SK-N-SH (cell line): ENCODE measurements at regions not wholly inside any gene's neighbourhood (a gene's known extent, or its start where the extent isn't known, plus 50 kb on each side); places are given as distances from the start of the nearest gene placed in this dataset.

ENCODE experiments used
- CTCF ChIA-PET: fragments of 300-600, 350-600 bp; formaldehyde crosslinking; extraction: SDS; loops from one replicate; lab custom pipeline; 2021; lab: Yijun Ruan, JAX
- POLR2A ChIA-PET: fragments of 350-600 bp; sonication (Branson Sonifier 250); formaldehyde crosslinking; extraction: SDS; loops from one replicate; lab custom pipeline; 2020; ENCODE audit warnings: antibody characterized with exemption, inconsistent platforms; lab: Yijun Ruan, JAX
- DNase-seq: peaks from one replicate; pipeline ENCODE4 v3.0.0; 2012
- H2AFZ ChIP-seq: fragments of 200-600 bp; sonication (generic); 2 replicates; pipeline ENCODE4 v1.8.1; 2016; ENCODE audit warnings: antibody characterized with exemption, mild to moderate bottlenecking, low read depth
- H3F3A ChIP-seq: fragments of 200-600 bp; sonication (generic); replicated peaks from 2 replicates; pipeline ENCODE3; 2016; ENCODE audit warnings: antibody characterized with exemption, mild to moderate bottlenecking; ENCODE audit not compliant: insufficient read depth
- H3K27ac ChIP-seq, 2 experiments: fragments of 200-500 bp in 1 of 2; fragments of 200-600 bp in 1 of 2; sonication (Bioruptor generic) in 1 of 2; sonication (generic), shearing (Covaris generic) in 1 of 2; 2 replicates each; pipeline versions ENCODE4 v1.5.1 to v1.6.1; 2014 to 2016; ENCODE audit warnings: low read depth in 2 of 2, inconsistent platforms in 1 of 2, low read length in 1 of 2, mild to moderate bottlenecking in 1 of 2, mixed read lengths in 1 of 2
- H3K27me3 ChIP-seq: fragments of 200-600 bp; sonication (generic), shearing (Covaris generic); 2 replicates; pipeline ENCODE4 v1.6.1; 2016; ENCODE audit warnings: mixed run types; ENCODE audit not compliant: insufficient read depth
- H3K36me3 ChIP-seq, 2 experiments: fragments of 200-500 bp in 1 of 2; fragments of 200-600 bp in 1 of 2; sonication (Bioruptor generic) in 1 of 2; sonication (generic) in 1 of 2; replicated peaks in 1 of 2; 2 replicates each; pipeline versions ENCODE3 to v1.5.1; 2014 to 2016; ENCODE audit warnings: low read length in 1 of 2, mild to moderate bottlenecking in 1 of 2; ENCODE audit not compliant: insufficient read depth in 2 of 2, control insufficient read depth in 1 of 2
- H3K4me1 ChIP-seq, 2 experiments: fragments of 200-500 bp in 1 of 2; fragments of 200-600 bp in 1 of 2; sonication (Bioruptor generic) in 1 of 2; sonication (generic), shearing (Covaris generic) in 1 of 2; 2 replicates each; pipeline versions ENCODE4 v1.5.1 to v1.6.1; 2014 to 2016; ENCODE audit warnings: low read depth in 1 of 2, low read length in 1 of 2, mixed run types in 1 of 2; ENCODE audit not compliant: insufficient read depth in 2 of 2, control insufficient read depth in 1 of 2
- H3K4me2 ChIP-seq: fragments of 200-600 bp; sonication (generic), shearing (Covaris generic); 2 replicates; pipeline ENCODE4 v1.6.1; 2017; ENCODE audit warnings: mixed run types
- H3K4me3 ChIP-seq, 2 experiments: fragments of 200-500 bp in 1 of 2; fragments of 200-600 bp in 1 of 2; sonication (Bioruptor generic) in 1 of 2; sonication (generic), shearing (Covaris generic) in 1 of 2; 2 replicates each; pipeline versions ENCODE4 v1.5.1 to v1.8.1; 2014 to 2016; ENCODE audit warnings: low read depth in 2 of 2, inconsistent platforms in 1 of 2, low read length in 1 of 2, mild to moderate bottlenecking in 1 of 2, mixed read lengths in 1 of 2, moderate library complexity in 1 of 2
- H3K79me2 ChIP-seq: fragments of 200-600 bp; sonication (generic); 2 replicates; pipeline ENCODE4 v1.8.1; 2017; ENCODE audit warnings: mild to moderate bottlenecking; ENCODE audit not compliant: insufficient read depth
- H3K9ac ChIP-seq: fragments of 200-600 bp; sonication (generic); 2 replicates; pipeline ENCODE4 v1.6.1; 2017; ENCODE audit warnings: mixed run types
- H3K9me2 ChIP-seq: fragments of 200-600 bp; sonication (generic); 2 replicates; pipeline ENCODE4 v1.6.1; 2017; ENCODE audit warnings: mixed run types
- H3K9me3 ChIP-seq: fragments of 200-600 bp; sonication (generic); 2 replicates; pipeline ENCODE4 v1.6.1; 2017; ENCODE audit warnings: mixed run types, mild to moderate bottlenecking, moderate library complexity
- H4K20me1 ChIP-seq: fragments of 200-600 bp; sonication (generic); 2 replicates; pipeline ENCODE4 v1.6.1; 2017; ENCODE audit warnings: mild to moderate bottlenecking, mixed run types; ENCODE audit not compliant: insufficient read depth
- CTCF ChIP-seq: fragments of 200-600 bp; sonication (generic); IDR thresholded peaks from 2 replicates; pipeline ENCODE4 v1.6.1; 2017; ENCODE audit warnings: antibody characterized with exemption, mild to moderate bottlenecking, moderate library complexity
- EZH2phosphoT487 ChIP-seq: fragments of 200-600 bp; sonication (generic); IDR thresholded peaks from 2 replicates; pipeline ENCODE4 v1.6.1; 2017; ENCODE audit warnings: low read depth, mixed run types, mild to moderate bottlenecking, antibody characterized with exemption, moderate library complexity, borderline replicate concordance
- FOSL2 ChIP-seq: IDR thresholded peaks from 2 replicates; pipeline ENCODE4 v1.4.0; 2012; ENCODE audit warnings: low read depth, mild to moderate bottlenecking, moderate library complexity, borderline replicate concordance
- FOXJ3 ChIP-seq: sonication (generic); formaldehyde crosslinking; IDR thresholded peaks from 2 replicates; pipeline ENCODE4 v1.5.1; 2020; ENCODE audit warnings: mild to moderate bottlenecking, missing genetic modification reagents
- MEF2A ChIP-seq: IDR thresholded peaks from 2 replicates; pipeline ENCODE4 v1.4.0; 2012; ENCODE audit warnings: low read depth, borderline replicate concordance
- NFIC ChIP-seq: IDR thresholded peaks from 2 replicates; pipeline ENCODE4 v1.4.0; 2012; ENCODE audit warnings: borderline replicate concordance
- POLR2AphosphoS5 ChIP-seq: IDR thresholded peaks from 2 replicates; pipeline ENCODE4 v1.6.1; 2012; ENCODE audit warnings: low read depth, low read length
- RAD21 ChIP-seq: IDR thresholded peaks from 2 replicates; pipeline ENCODE4 v1.6.1; 2012; ENCODE audit warnings: mild to moderate bottlenecking, low read length
- RCOR1 ChIP-seq: fragments of 150-350 bp; IDR thresholded peaks from 2 replicates; pipeline ENCODE4 v1.6.1; 2017; ENCODE audit warnings: antibody characterized with exemption, low read length
- RFX5 ChIP-seq: IDR thresholded peaks from 2 replicates; pipeline ENCODE4 v1.6.1; 2012; ENCODE audit warnings: mild to moderate bottlenecking, improper control_type of control experiment, low read length
- SIN3A ChIP-seq: IDR thresholded peaks from 2 replicates; pipeline ENCODE4 v1.6.1; 2012; ENCODE audit warnings: low read depth, mild to moderate bottlenecking, low read length, moderate library complexity, borderline replicate concordance
- SMC3 ChIP-seq: IDR thresholded peaks from 2 replicates; pipeline ENCODE4 v1.6.1; 2012; ENCODE audit warnings: low read depth, low read length, improper control_type of control experiment
- TCF12 ChIP-seq: IDR thresholded peaks from 2 replicates; pipeline ENCODE4 v1.4.0; 2012
- TEAD4 ChIP-seq: IDR thresholded peaks from 2 replicates; pipeline ENCODE4 v1.4.0; 2012; ENCODE audit warnings: mild to moderate bottlenecking, borderline replicate concordance; ENCODE audit not compliant: insufficient read depth
- USF2 ChIP-seq: fragments of 150-350 bp; IDR thresholded peaks from 2 replicates; pipeline ENCODE4 v1.6.1; 2017; ENCODE audit warnings: antibody characterized with exemption, low read length, low read depth, borderline replicate concordance
- ZBTB33 ChIP-seq: IDR thresholded peaks from 2 replicates; pipeline ENCODE4 v1.4.0; 2012; ENCODE audit warnings: low read depth, borderline replicate concordance
- WGBS: methylation state at CpG from one replicate; pipeline ENCODE4 v1.1.6; 2017; ENCODE audit warnings: low lambda C conversion rate; 5-methylcytosine and 5-hydroxymethylcytosine counted together

GRCh38 chr14:29222671-29223268 lies 456.2 kb downstream of the FOXG1 start:
- Histone ChIP-seq H3K79me2 (no peaks in the 10 kb centered on the region), H4K20me1 (no peaks in the 10 kb centered on the region), H3K4me3 (no peak overlapping the region; a peak in 1 of 4 replicates), H2AFZ (no peak overlapping the region; the same call in 1 of the 2 replicates), H3K9me2 (no peaks in the 10 kb centered on the region), H3K9ac (no peak overlapping the region), H3K36me3 (no peaks in the 10 kb centered on the region), H3K4me1 (0 out of 4 replicates have a peak, but pooled peaks cover 0 to under 1% of the 10 kb centered on the region in 2 experiments), H3K9me3 (no peaks in the 10 kb centered on the region), H3K27me3 (peaks cover 8% of the 10 kb centered on the region; the same call in 1 of the 2 replicates), H3K27ac (no peak overlapping the region), H3K4me2 (no peak overlapping the region), H3F3A (no peaks in the 10 kb centered on the region)
- WGBS: 6% methylated on average over 7 of the region's 7 CpGs
- POLR2A ChIA-PET: no interaction called here
- CTCF ChIA-PET: interaction anchor here (0.7 to 1.5 kb wide), 4 partner anchors 11 to 468 kb away, joined by 3 to 6 read pairs (median 4); no protein-coding TSS in a partner anchor
- peak; percentile 0 for DNase-seq
- TF ChIP-seq SMC3 (peak; percentile 47), RAD21 (peak; percentile 55), SIN3A (no peak), FOSL2 (no peak), CTCF (peak; percentile 78)

GRCh38 chr14:29223947-29224346 lies 457.4 kb downstream of the FOXG1 start:
- ChIA-PET POLR2A (no interaction called here), CTCF (interaction anchor here (1.0 to 1.5 kb wide), 3 partner anchors 10 to 40 kb away, joined by 3 to 6 read pairs (median 4); no protein-coding TSS in a partner anchor)
- Histone ChIP-seq H3K9me2 (no peaks in the 10 kb centered on the region), H3K4me2 (no peak overlapping the region), H3K27me3 (peaks cover 8% of the 10 kb centered on the region; the same call in 1 of the 2 replicates), H3F3A (no peaks in the 10 kb centered on the region), H3K36me3 (no peaks in the 10 kb centered on the region), H3K27ac (no peak overlapping the region), H3K79me2 (no peaks in the 10 kb centered on the region), H3K9me3 (no peaks in the 10 kb centered on the region), H3K4me1 (no peaks in the 10 kb centered on the region), H3K4me3 (no peak overlapping the region), H4K20me1 (no peaks in the 10 kb centered on the region), H2AFZ (no peak overlapping the region), H3K9ac (no peak overlapping the region)
- DNase-seq: no peak
- WGBS: 44% methylated on average over 3 of the region's 3 CpGs
- TF ChIP-seq TCF12 (no peak), POLR2AphosphoS5 (no peak), SIN3A (no peak), EZH2phosphoT487 (no peak), CTCF (no peak), ZBTB33 (no peak), RCOR1 (no peak), RAD21 (no peak), FOXJ3 (CRISPR knock-in tag) (no peak), MEF2A (no peak), TEAD4 (no peak), NFIC (no peak), RFX5 (no peak), USF2 (no peak)
- TF ChIP-seq, all 33 proteins: peak for 0
